K562 (cell line): ENCODE measurements at regions not wholly inside any gene's neighbourhood (a gene's known extent, or its start where the extent isn't known, plus 50 kb on each side); places are given as distances from the start of the nearest gene placed in this dataset.

Source experiments
- ATAC-seq: fragments of 200-7000 bp; cut with Tn5 transposase; 3 replicates; pipeline ENCODE4 v1.9.1; 2020; ENCODE audit warnings: moderate library complexity
- BruUV-seq: library from RNA; stranded (reverse); fragments of 400-500 nt; replicated peaks from 2 replicates; lab custom pipeline; 2021; lab: Mats Ljungman, UMichigan
- CTCF ChIA-PET: fragments of 300-600 bp; formaldehyde crosslinking; extraction: SDS; loops from one replicate; lab custom pipeline; 2021; ENCODE audit warnings: low intra/inter-chr PET ratio; lab: Yijun Ruan, JAX
- POLR2A ChIA-PET: fragments of 300-600, 350-650 bp; sonication (Branson Sonifier 250); formaldehyde crosslinking; extraction: SDS; loops from one replicate; lab custom pipeline; 2021; ENCODE audit warnings: antibody characterized with exemption, inconsistent platforms; lab: Yijun Ruan, JAX
- DNase-seq, 4 experiments: peaks; one replicate each; pipeline versions ENCODE4 v3.0.0 to v3.0.0-alpha.2; 2011 to 2018; ENCODE audit warnings: low spot score in 3 of 4, mixed read lengths in 3 of 4; ENCODE audit errors: extremely low read depth in 1 of 4
- FAIRE-seq: peaks from 2 replicates; lab custom pipeline; 2011; peaks lifted over from hg19 to GRCh38; lab: Jason Lieb, UNC
- H2AFZ ChIP-seq: 2 replicates; pipeline ENCODE4 v1.6.0; 2011; ENCODE audit warnings: low read depth, low read length, control low read depth, inconsistent platforms
- H3K27ac ChIP-seq: fragments of 200-600 bp; 3 replicates; pipeline ENCODE4 v1.8.0; 2011; ENCODE audit warnings: low read depth, mild to moderate bottlenecking, control low read depth, inconsistent platforms, low read length, moderate library complexity, mixed read lengths; ENCODE audit errors: extremely low read depth
- H3K27me3 ChIP-seq, 2 experiments: fragments of 300-600 bp in 1 of 2; 2 replicates in 1 of 2; 3 replicates in 1 of 2; pipeline versions ENCODE4 v1.6.0 to v1.8.0; 2011; ENCODE audit warnings: inconsistent platforms in 2 of 2, low read length in 2 of 2, mild to moderate bottlenecking in 1 of 2, mixed read lengths in 1 of 2, moderate library complexity in 1 of 2; ENCODE audit not compliant: control insufficient read depth in 2 of 2, insufficient read depth in 2 of 2
- H3K36me3 ChIP-seq: fragments of 300-600 bp; 3 replicates; pipeline ENCODE4 v1.8.0; 2011; ENCODE audit warnings: mild to moderate bottlenecking, low read length, inconsistent platforms; ENCODE audit not compliant: control insufficient read depth, insufficient read depth
- H3K4me1 ChIP-seq, 2 experiments: fragments of 200-600 bp in 1 of 2; replicated peaks in 1 of 2; 2 replicates in 1 of 2; 3 replicates in 1 of 2; pipeline versions ENCODE4 v1.5.1 to v1.8.0; 2011; ENCODE audit warnings: inconsistent platforms in 2 of 2, low read length in 2 of 2, mild to moderate bottlenecking in 1 of 2, mixed read lengths in 1 of 2, moderate library complexity in 1 of 2; ENCODE audit not compliant: control insufficient read depth in 2 of 2, insufficient read depth in 2 of 2
- H3K4me2 ChIP-seq: 2 replicates; pipeline ENCODE4 v1.6.1; 2011; ENCODE audit warnings: low read length, control low read depth, inconsistent platforms, mixed read lengths; ENCODE audit not compliant: insufficient read depth
- H3K4me3 ChIP-seq: fragments of 200-600 bp; sonication (generic), shearing (Covaris generic); 2 replicates; pipeline ENCODE4 v1.5.1; 2016; ENCODE audit warnings: control low read depth, inconsistent platforms
- H3K79me2 ChIP-seq: fragments of 200-600 bp; 3 replicates; pipeline ENCODE4 v1.8.0; 2011; ENCODE audit warnings: low read length, inconsistent platforms; ENCODE audit not compliant: control insufficient read depth, insufficient read depth
- H3K9ac ChIP-seq, 2 experiments: 2 replicates each; pipeline versions ENCODE4 v1.6.0 to v1.6.1; 2011; ENCODE audit warnings: low read depth in 2 of 2, low read length in 2 of 2, control low read depth in 1 of 2, inconsistent platforms in 1 of 2, mild to moderate bottlenecking in 1 of 2, mixed read lengths in 1 of 2; ENCODE audit not compliant: insufficient read depth in 1 of 2
- H3K9me1 ChIP-seq: one replicate; pipeline ENCODE4 v1.6.0; 2011; ENCODE audit warnings: inconsistent platforms, mild to moderate bottlenecking, low read length, moderate library complexity; ENCODE audit not compliant: control insufficient read depth, insufficient read depth
- H3K9me3 ChIP-seq: replicated peaks from 2 replicates; pipeline ENCODE4 v1.5.1; 2011; ENCODE audit warnings: low read depth, low read length, inconsistent platforms; ENCODE audit not compliant: control insufficient read depth, insufficient read depth
- H4K20me1 ChIP-seq: replicated peaks from 2 replicates; pipeline ENCODE4 v1.6.1; 2011; ENCODE audit warnings: low read length, inconsistent platforms, mixed read lengths; ENCODE audit not compliant: control insufficient read depth, insufficient read depth
- HCFC1 ChIP-seq: IDR thresholded peaks from 2 replicates; pipeline ENCODE4 v1.6.1; 2012; ENCODE audit warnings: low read depth, low read length, improper control_type of control experiment
- HMG20B ChIP-seq: fragments of 250-450 bp; sonication (Bioruptor Pico); IDR thresholded peaks from 2 replicates; pipeline ENCODE4 v1.5.0; 2021; ENCODE audit warnings: mild to moderate bottlenecking
- ILK ChIP-seq: fragments of 450-650 bp; IDR thresholded peaks from 2 replicates; pipeline ENCODE4 v1.6.1; 2016; ENCODE audit warnings: missing genetic modification characterization, low read depth, mild to moderate bottlenecking, missing compliant biosample characterization, moderate library complexity, borderline replicate concordance
- NR2F6 ChIP-seq: fragments of 450-650 bp; formaldehyde crosslinking; IDR thresholded peaks from 2 replicates; pipeline ENCODE4 v1.4.0; 2020; ENCODE audit warnings: mild to moderate bottlenecking
- NR4A1 ChIP-seq, 2 experiments: fragments of 250-450 bp in 1 of 2; fragments of 450-650 bp in 1 of 2; sonication (Bioruptor Pico) in 1 of 2; IDR thresholded peaks; 2 replicates each; pipeline versions ENCODE4 v1.4.0 to v1.6.1; 2016 to 2020; ENCODE audit warnings: mild to moderate bottlenecking in 2 of 2, missing compliant biosample characterization in 1 of 2, missing genetic modification characterization in 1 of 2, moderate library complexity in 1 of 2
- PML ChIP-seq: IDR thresholded peaks from 2 replicates; pipeline ENCODE4 v1.6.1; 2012; ENCODE audit warnings: low read length, inconsistent platforms
- SMARCA5 ChIP-seq: fragments of 450-650 bp; IDR thresholded peaks from 2 replicates; pipeline ENCODE4 v1.6.1; 2016
- SRSF1 ChIP-seq: fragments of 200-400 bp; formaldehyde crosslinking; IDR thresholded peaks from 2 replicates; pipeline ENCODE4 v1.6.1; 2017; ENCODE audit warnings: mild to moderate bottlenecking, low read depth, low read length, moderate library complexity
- THRAP3 ChIP-seq: fragments of 450-650 bp; IDR thresholded peaks from 2 replicates; pipeline ENCODE4 v1.6.1; 2016; ENCODE audit warnings: mild to moderate bottlenecking, inconsistent platforms, borderline replicate concordance
- ZFP1 ChIP-seq: fragments of 450-650 bp; formaldehyde crosslinking; IDR thresholded peaks from 2 replicates; pipeline ENCODE4 v1.4.0; 2020; ENCODE audit warnings: mild to moderate bottlenecking, mixed read lengths
- ZNF707 ChIP-seq: fragments of 250-450 bp; sonication (Bioruptor Pico); conservative IDR thresholded peaks from 2 replicates; pipeline ENCODE4 v1.8.0; 2022; ENCODE audit warnings: inconsistent platforms, mild to moderate bottlenecking, moderate library complexity
- WGBS: fragments of 100-300 bp; shearing (Covaris generic); methylation state at CpG from one replicate; pipeline ENCODE4 v1.1.6; 2016; ENCODE audit warnings: low coverage, mixed read lengths; ENCODE audit not compliant: insufficient coverage; ENCODE audit errors: missing lambda C conversion rate; 5-methylcytosine and 5-hydroxymethylcytosine counted together
- in situ Hi-C: fragments of 300-500 bp; cut with MboI; formaldehyde crosslinking; loops from 4 replicates; pipeline ENCODE4 v1.15.0; 2018; ENCODE audit warnings: inconsistent platforms, mixed read lengths
- intact Hi-C: fragments of 100-400 bp; cut with micrococcal nuclease; formaldehyde crosslinking; loops from 2 replicates; pipeline ENCODE4 v1.14.2; 2022
- TF ChIP-seq, protein P1 (sequence below): fragments of 250-450 bp; sonication (Bioruptor Pico); IDR thresholded peaks from 2 replicates; pipeline ENCODE4 v1.4.0; 2020; ENCODE audit warnings: borderline replicate concordance
- TF ChIP-seq, protein P2 (sequence below): fragments of 450-650 bp; IDR thresholded peaks from 2 replicates; pipeline ENCODE4 v1.6.1; 2018; ENCODE audit not compliant: partially characterized antibody

DNA sequence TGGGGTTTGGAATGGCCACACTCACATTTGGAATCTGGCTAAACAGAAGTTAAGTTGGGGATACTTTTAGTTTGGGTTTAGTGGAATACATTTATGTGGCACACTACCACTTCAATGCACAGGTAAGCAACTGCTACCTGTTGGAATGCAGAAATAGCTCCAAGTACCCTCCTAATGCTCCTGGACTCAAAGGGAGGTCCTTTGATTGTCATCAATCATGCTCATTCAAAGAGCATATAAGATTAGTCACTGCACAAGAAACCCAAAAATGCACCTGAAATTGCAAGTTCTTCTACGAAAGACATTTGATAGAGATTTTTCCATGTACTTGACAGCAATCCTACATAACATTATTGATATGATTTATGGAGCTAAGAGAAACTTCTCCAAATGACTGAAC, 247.7 kb downstream of the ANKRD50 start (continued):
- TF ChIP-seq ZFP1 (no peak), HMG20B (no peak), HCFC1 (no peak), THRAP3 (no peak)

DNA sequence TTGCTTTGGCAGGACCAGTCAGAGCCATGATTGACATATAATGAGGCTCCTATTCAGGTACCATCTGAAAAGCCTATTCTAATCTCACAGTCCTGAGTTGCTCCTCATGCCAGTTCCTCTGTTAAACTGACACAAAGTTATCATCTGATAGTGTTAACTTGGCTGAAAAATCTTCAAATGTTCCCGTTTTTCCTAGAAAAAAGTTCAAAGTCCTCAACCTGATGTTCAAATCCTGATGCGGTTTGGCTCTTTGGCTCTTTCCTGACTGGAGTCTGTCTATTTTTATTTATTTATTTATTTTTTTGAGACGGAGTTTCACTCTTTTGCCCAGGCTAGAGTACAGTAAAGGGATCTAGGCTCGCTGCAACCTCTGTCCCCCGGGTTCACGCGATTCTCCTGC, 244.2 kb downstream of the ANKRD50 start:
- in situ Hi-C loops (no loop called here), intact Hi-C loops (loop anchor here (10.0 kb wide), 1 partner anchor 276 kb away; no protein-coding TSS in a partner anchor)
- H3K9me1 ChIP-seq, result no peaks in the 10 kb centered on the region
- FAIRE-seq (no peak), DNase-seq (no peak), ATAC-seq (no peak)
- under 1% methylated on average over 7 of the region's 7 CpGs for WGBS
- no peak overlapping the region for H3K4me2 ChIP-seq
- H3K9ac ChIP-seq, result no peak overlapping the region
- no peaks in the 10 kb centered on the region for H3K79me2 ChIP-seq
- H3K4me3 ChIP-seq, result no peak overlapping the region
- no peaks in the 10 kb centered on the region for H3K27me3 ChIP-seq
- no TSS peak for BruUV-seq
- no peak overlapping the region for H2AFZ ChIP-seq
- H3K36me3 ChIP-seq, result no peaks in the 10 kb centered on the region
- no peaks in the 10 kb centered on the region for H3K9me3 ChIP-seq
- no peaks in the 10 kb centered on the region for H4K20me1 ChIP-seq
- CTCF ChIA-PET, result no interaction called here
- H3K27ac ChIP-seq, result no peak overlapping the region
- H3K4me1 ChIP-seq, result no peaks in the 10 kb centered on the region
- POLR2A ChIA-PET, result no interaction called here
- no peak for TF ChIP-seq NR4A1 (CRISPR knock-in tag; IDR thresholded peaks at IDR 0.05)
- no peak for TF ChIP-seq NR4A1 (tag; IDR thresholded peaks at IDR 0.05)
- TF ChIP-seq SMARCA5, result no peak
- TF ChIP-seq, protein P1, sequence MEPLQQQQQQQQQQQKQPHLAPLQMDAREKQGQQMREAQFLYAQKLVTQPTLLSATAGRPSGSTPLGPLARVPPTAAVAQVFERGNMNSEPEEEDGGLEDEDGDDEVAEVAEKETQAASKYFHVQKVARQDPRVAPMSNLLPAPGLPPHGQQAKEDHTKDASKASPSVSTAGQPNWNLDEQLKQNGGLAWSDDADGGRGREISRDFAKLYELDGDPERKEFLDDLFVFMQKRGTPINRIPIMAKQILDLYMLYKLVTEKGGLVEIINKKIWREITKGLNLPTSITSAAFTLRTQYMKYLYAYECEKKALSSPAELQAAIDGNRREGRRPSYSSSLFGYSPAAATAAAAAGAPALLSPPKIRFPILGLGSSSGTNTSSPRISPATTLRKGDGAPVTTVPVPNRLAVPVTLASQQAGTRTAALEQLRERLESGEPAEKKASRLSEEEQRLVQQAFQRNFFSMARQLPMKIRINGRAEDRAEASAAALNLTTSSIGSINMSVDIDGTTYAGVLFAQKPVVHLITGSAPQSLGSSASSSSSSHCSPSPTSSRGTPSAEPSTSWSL (CRISPR knock-in tag), result no peak
- TF ChIP-seq, protein P2, sequence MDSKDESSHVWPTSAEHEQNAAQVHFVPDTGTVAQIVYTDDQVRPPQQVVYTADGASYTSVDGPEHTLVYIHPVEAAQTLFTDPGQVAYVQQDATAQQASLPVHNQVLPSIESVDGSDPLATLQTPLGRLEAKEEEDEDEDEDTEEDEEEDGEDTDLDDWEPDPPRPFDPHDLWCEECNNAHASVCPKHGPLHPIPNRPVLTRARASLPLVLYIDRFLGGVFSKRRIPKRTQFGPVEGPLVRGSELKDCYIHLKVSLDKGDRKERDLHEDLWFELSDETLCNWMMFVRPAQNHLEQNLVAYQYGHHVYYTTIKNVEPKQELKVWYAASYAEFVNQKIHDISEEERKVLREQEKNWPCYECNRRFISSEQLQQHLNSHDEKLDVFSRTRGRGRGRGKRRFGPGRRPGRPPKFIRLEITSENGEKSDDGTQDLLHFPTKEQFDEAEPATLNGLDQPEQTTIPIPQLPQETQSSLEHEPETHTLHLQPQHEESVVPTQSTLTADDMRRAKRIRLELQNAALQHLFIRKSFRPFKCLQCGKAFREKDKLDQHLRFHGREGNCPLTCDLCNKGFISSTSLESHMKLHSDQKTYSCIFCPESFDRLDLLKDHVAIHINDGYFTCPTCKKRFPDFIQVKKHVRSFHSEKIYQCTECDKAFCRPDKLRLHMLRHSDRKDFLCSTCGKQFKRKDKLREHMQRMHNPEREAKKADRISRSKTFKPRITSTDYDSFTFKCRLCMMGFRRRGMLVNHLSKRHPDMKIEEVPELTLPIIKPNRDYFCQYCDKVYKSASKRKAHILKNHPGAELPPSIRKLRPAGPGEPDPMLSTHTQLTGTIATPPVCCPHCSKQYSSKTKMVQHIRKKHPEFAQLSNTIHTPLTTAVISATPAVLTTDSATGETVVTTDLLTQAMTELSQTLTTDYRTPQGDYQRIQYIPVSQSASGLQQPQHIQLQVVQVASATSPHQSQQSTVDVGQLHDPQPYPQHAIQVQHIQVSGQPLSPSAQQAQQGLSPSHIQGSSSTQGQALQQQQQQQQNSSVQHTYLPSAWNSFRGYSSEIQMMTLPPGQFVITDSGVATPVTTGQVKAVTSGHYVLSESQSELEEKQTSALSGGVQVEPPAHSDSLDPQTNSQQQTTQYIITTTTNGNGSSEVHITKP, result no peak
- TF ChIP-seq PML, result no peak
- TF ChIP-seq ILK (tag), result no peak
- no peak for TF ChIP-seq ZNF707 (CRISPR knock-in tag)
- no peak for TF ChIP-seq NR2F6 (CRISPR knock-in tag)
- TF ChIP-seq SRSF1, result no peak
